Endothelial cell of umbilical vein (primary cell): ENCODE measurements at regions not wholly inside any gene's neighbourhood (a gene's known extent, or its start where the extent isn't known, plus 50 kb on each side); places are given as distances from the start of the nearest gene placed in this dataset.

Experiments
- BruUV-seq: library from RNA; stranded (reverse); fragments of 400-500 nt; replicated peaks from 2 replicates; lab custom pipeline; 2021; lab: Mats Ljungman, UMichigan
- CTCF ChIA-PET: fragments of 300-600, 350-600 bp; sonication (Branson Sonifier 250); formaldehyde crosslinking; loops from one replicate; lab custom pipeline; 2021; ENCODE audit warnings: antibody characterized with exemption, inconsistent platforms; lab: Charles Lee
- POLR2A ChIA-PET: fragments of 300-600, 350-600 bp; sonication (Branson Sonifier 250); formaldehyde crosslinking; loops from one replicate; lab custom pipeline; 2021; ENCODE audit warnings: antibody characterized with exemption, inconsistent platforms; lab: Charles Lee
- DNase-seq: peaks from one replicate; pipeline ENCODE4 v3.0.0-alpha.2; 2011; ENCODE audit warnings: low read depth, low spot score
- FAIRE-seq: peaks from 2 replicates; lab custom pipeline; 2011; peaks lifted over from hg19 to GRCh38; lab: Jason Lieb, UNC
- H2AFZ ChIP-seq: 2 replicates; pipeline ENCODE4 v1.6.0; 2012; ENCODE audit warnings: low read depth, low read length, control low read depth, inconsistent platforms
- H3K27ac ChIP-seq: 2 replicates; pipeline ENCODE4 v1.5.1; 2011; ENCODE audit warnings: low read depth, mild to moderate bottlenecking, control low read depth, low read length, moderate library complexity; ENCODE audit not compliant: insufficient read depth
- H3K27me3 ChIP-seq, 2 experiments: 2 replicates each; pipeline versions ENCODE4 v1.6.0 to v1.6.1; 2011; ENCODE audit warnings: low read length in 2 of 2, mixed read lengths in 1 of 2; ENCODE audit not compliant: control insufficient read depth in 2 of 2, insufficient read depth in 2 of 2
- H3K36me3 ChIP-seq, 2 experiments: 2 replicates in 1 of 2; 3 replicates in 1 of 2; pipeline ENCODE4 v1.5.1; 2011; ENCODE audit warnings: low read length in 2 of 2, mild to moderate bottlenecking in 1 of 2, moderate library complexity in 1 of 2; ENCODE audit not compliant: control insufficient read depth in 2 of 2, insufficient read depth in 2 of 2; ENCODE audit errors: extremely low read depth in 1 of 2
- H3K4me1 ChIP-seq: 3 replicates; pipeline ENCODE4 v1.5.1; 2011; ENCODE audit warnings: mild to moderate bottlenecking, low read length; ENCODE audit not compliant: control insufficient read depth, insufficient read depth; ENCODE audit errors: extremely low read depth
- H3K4me2 ChIP-seq: 2 replicates; pipeline ENCODE4 v1.6.1; 2011; ENCODE audit warnings: low read length, control low read depth, mixed read lengths; ENCODE audit not compliant: insufficient read depth
- H3K4me3 ChIP-seq, 3 experiments: fragments of 200-600 bp in 1 of 3; sonication (generic), shearing (Covaris generic) in 1 of 3; replicated peaks in 1 of 3; 2 replicates each; pipeline ENCODE4 v1.5.1; 2011 to 2016; ENCODE audit warnings: control low read depth in 3 of 3, low read length in 3 of 3, mild to moderate bottlenecking in 2 of 3, inconsistent platforms in 1 of 3, low read depth in 1 of 3, moderate library complexity in 1 of 3; ENCODE audit not compliant: insufficient read depth in 1 of 3
- H3K79me2 ChIP-seq: 2 replicates; pipeline ENCODE4 v1.6.0; 2012; ENCODE audit warnings: low read length, inconsistent platforms; ENCODE audit not compliant: control insufficient read depth, insufficient read depth
- H3K9ac ChIP-seq: replicated peaks from 2 replicates; pipeline ENCODE3; 2011; ENCODE audit warnings: low read length, control low read depth; ENCODE audit not compliant: insufficient read depth; ENCODE audit errors: extremely low read depth
- H3K9me1 ChIP-seq: replicated peaks from 3 replicates; pipeline ENCODE4 v1.6.0; 2011; ENCODE audit warnings: mild to moderate bottlenecking, low read length; ENCODE audit not compliant: control insufficient read depth, insufficient read depth; ENCODE audit errors: extremely low read depth
- H3K9me3 ChIP-seq: replicated peaks from 2 replicates; pipeline ENCODE4 v1.5.1; 2012; ENCODE audit warnings: low read length, inconsistent platforms; ENCODE audit not compliant: control insufficient read depth, insufficient read depth
- H4K20me1 ChIP-seq: replicated peaks from 2 replicates; pipeline ENCODE3; 2011; ENCODE audit warnings: mild to moderate bottlenecking, low read length; ENCODE audit not compliant: control insufficient read depth, insufficient read depth; ENCODE audit errors: extremely low read depth
- CTCF ChIP-seq, 2 donors: IDR thresholded peaks; 1 replicate in 1 of 2; 2 replicates in 1 of 2; pipeline ENCODE4 v1.5.1; 2011; ENCODE audit warnings: low read length in 2 of 2, mild to moderate bottlenecking in 2 of 2, moderate library complexity in 2 of 2, control low read depth in 1 of 2, inconsistent platforms in 1 of 2, low read depth in 1 of 2; ENCODE audit not compliant: insufficient read depth in 1 of 2; ENCODE audit errors: extremely low read depth in 1 of 2
- EZH2 ChIP-seq: IDR thresholded peaks from 2 replicates; pipeline ENCODE4 v1.6.1; 2012; ENCODE audit warnings: borderline replicate concordance, low read depth, mild to moderate bottlenecking, moderate library complexity, low read length, inconsistent platforms; ENCODE audit not compliant: severe bottlenecking
- FOS ChIP-seq: IDR thresholded peaks from 2 replicates; pipeline ENCODE4 v1.6.1; 2011; ENCODE audit warnings: mild to moderate bottlenecking, low read length, moderate library complexity, borderline replicate concordance; ENCODE audit not compliant: insufficient read depth
- GATA2 ChIP-seq: IDR thresholded peaks from 2 replicates; pipeline ENCODE4 v1.7.0; 2011; ENCODE audit warnings: low read depth, mild to moderate bottlenecking, moderate library complexity, mixed read lengths, low read length; ENCODE audit not compliant: insufficient read length, insufficient read depth
- JUN ChIP-seq: IDR thresholded peaks from 2 replicates; pipeline ENCODE4 v1.6.1; 2011; ENCODE audit warnings: borderline replicate concordance, low read depth; ENCODE audit not compliant: insufficient read length, insufficient read depth
- MAX ChIP-seq: IDR thresholded peaks from 2 replicates; pipeline ENCODE4 v1.6.1; 2011; ENCODE audit not compliant: insufficient read depth, insufficient read length
- MYC ChIP-seq: IDR thresholded peaks from one replicate; pipeline ENCODE4 v1.6.1; 2011; ENCODE audit warnings: mild to moderate bottlenecking, low read depth, low read length
- POLR2A ChIP-seq: IDR thresholded peaks from 2 replicates; pipeline ENCODE4 v1.6.1; 2012; ENCODE audit warnings: low read depth, mild to moderate bottlenecking, control low read depth, low read length
- POLR2AphosphoS5 ChIP-seq: IDR thresholded peaks from 2 replicates; pipeline ENCODE4 v1.6.1; 2012; ENCODE audit warnings: low read depth, mild to moderate bottlenecking, control low read depth, low read length, moderate library complexity; ENCODE audit not compliant: insufficient read depth
- dilution Hi-C: fragments of 300-500 bp; cut with MboI; formaldehyde crosslinking; loops from one replicate; pipeline ENCODE4 v1.15.0; 2019; ENCODE audit warnings: low sequenced_read_pairs; ENCODE audit not compliant: extremely low pct_ligation_motif_present
- intact Hi-C: fragments of 100-400 bp; cut with micrococcal nuclease; formaldehyde crosslinking; loops from one replicate; pipeline ENCODE4 v1.10.0; 2022

GRCh38 chr1:192756847-192757246 lies 52.0 kb upstream of the RGS2 start:
- no peak overlapping the region for H3K4me3 ChIP-seq
- DNase-seq: no peak
- no TSS peak for BruUV-seq
- no peaks in the 10 kb centered on the region for H4K20me1 ChIP-seq
- no peak overlapping the region for H3K9ac ChIP-seq
- dilution Hi-C loops (no loop called here), intact Hi-C loops (no loop called here)
- H3K4me2 ChIP-seq: no peak overlapping the region
- CTCF ChIA-PET: interaction anchor here (1.8 kb wide), 1 partner anchor 14 kb away, joined by 4 read pairs; no protein-coding TSS in a partner anchor
- H2AFZ ChIP-seq: no peak overlapping the region
- TF ChIP-seq MAX (no peak), POLR2A (no peak), POLR2AphosphoS5 (no peak), CTCF (IDR thresholded peaks at IDR 0.05; ENCODE audit: extremely low read depth in 1 of 2, insufficient read depth in 1 of 2, low read depth in 1 of 2, low read length in 2 of 2) (no peak), JUN (no peak), GATA2 (no peak), MYC (no peak), EZH2 (no peak), FOS (no peak)
- H3K27ac ChIP-seq: no peak overlapping the region
- H3K36me3 ChIP-seq: no peaks in the 10 kb centered on the region
- no peaks in the 10 kb centered on the region for H3K9me1 ChIP-seq
- no peaks in the 10 kb centered on the region for H3K79me2 ChIP-seq
- FAIRE-seq: no peak
- no peaks in the 10 kb centered on the region for H3K27me3 ChIP-seq
- no peaks in the 10 kb centered on the region for H3K9me3 ChIP-seq
- POLR2A ChIA-PET: no interaction called here
- no peaks in the 10 kb centered on the region for H3K4me1 ChIP-seq
